ENCODE measurements at regions not wholly inside any gene's neighbourhood (a gene's known extent, or its start where the extent isn't known, plus 50 kb on each side); places are given as distances from the start of the nearest gene placed in this dataset.

- Mint-ChIP-seq H3K36me3 (no peaks in the 10 kb centered on the region), H3K4me3 (no peak overlapping the region), H3K27me3 (peaks cover 10% of the 10 kb centered on the region), H3K27ac (no peak overlapping the region), H3K4me1 (ENCODE audit: unreplicated experiment) (no peaks in the 10 kb centered on the region), H3K9me3 (no peaks in the 10 kb centered on the region)
- no peak for DNase-seq (ENCODE audit: extremely low spot score, unreplicated experiment)
- no peak for TF ChIP-seq CTCF (conservative IDR thresholded peaks at IDR 0.05)
These were observed 150.3 kb downstream of the TLE3 start for GRCh38 chr15:69947394-69947793.

GRCh38 chr15:69949485-69949884 lies 148.2 kb downstream of the TLE3 start:
- peaks cover under 1% of the 10 kb centered on the region for H3K4me1 Mint-ChIP-seq (ENCODE audit: unreplicated experiment)
- TF ChIP-seq CTCF (conservative IDR thresholded peaks at IDR 0.05), result no peak
- DNase-seq (ENCODE audit: extremely low spot score, unreplicated experiment), result no peak
- no peaks in the 10 kb centered on the region for H3K36me3 Mint-ChIP-seq
- peaks cover 18% of the 10 kb centered on the region for H3K27me3 Mint-ChIP-seq
- no peak overlapping the region for H3K27ac Mint-ChIP-seq
- no peaks in the 10 kb centered on the region for H3K9me3 Mint-ChIP-seq
- no peak overlapping the region for H3K4me3 Mint-ChIP-seq

- DNase-seq (ENCODE audit: extremely low spot score, unreplicated experiment), result no peak
- Mint-ChIP-seq H3K9me3 (no peaks in the 10 kb centered on the region), H3K36me3 (no peaks in the 10 kb centered on the region), H3K4me1 (ENCODE audit: unreplicated experiment) (peaks cover 8% of the 10 kb centered on the region), H3K27ac (no peak overlapping the region), H3K27me3 (peaks cover 17% of the 10 kb centered on the region), H3K4me3 (no peak overlapping the region)
- no peak for TF ChIP-seq CTCF (conservative IDR thresholded peaks at IDR 0.05)
These were observed 146.3 kb downstream of the TLE3 start for GRCh38 chr15:69951256-69951897.

- Mint-ChIP-seq H3K27ac (no peak overlapping the region), H3K9me3 (no peaks in the 10 kb centered on the region), H3K36me3 (no peaks in the 10 kb centered on the region), H3K27me3 (peaks cover 17% of the 10 kb centered on the region), H3K4me1 (ENCODE audit: unreplicated experiment) (peaks cover 8% of the 10 kb centered on the region), H3K4me3 (no peak overlapping the region)
- no peak for TF ChIP-seq CTCF (conservative IDR thresholded peaks at IDR 0.05)
- DNase-seq (ENCODE audit: extremely low spot score, unreplicated experiment), result no peak
These were observed 145.7 kb downstream of the TLE3 start for GRCh38 chr15:69951898-69952555.

- Mint-ChIP-seq H3K4me1 (ENCODE audit: unreplicated experiment) (peaks cover 8% of the 10 kb centered on the region), H3K27me3 (peaks cover 19% of the 10 kb centered on the region), H3K36me3 (no peaks in the 10 kb centered on the region), H3K4me3 (no peak overlapping the region), H3K9me3 (no peaks in the 10 kb centered on the region), H3K27ac (no peak overlapping the region)
- TF ChIP-seq CTCF (conservative IDR thresholded peaks at IDR 0.05), result no peak
- no peak for DNase-seq (ENCODE audit: extremely low spot score, unreplicated experiment)
These were observed 144.7 kb downstream of the TLE3 start for GRCh38 chr15:69953051-69953450.

Data from type B pancreatic cell (in vitro differentiated cells).